NCI-H1930 (cell line): ENCODE measurements at regions not wholly inside any gene's neighbourhood (a gene's known extent, or its start where the extent isn't known, plus 50 kb on each side); places are given as distances from the start of the nearest gene placed in this dataset.
"Not testable (repeated sequence)": the region's sequence is repeated elsewhere in the genome, so short reads cannot be mapped to it uniquely, and the experiment has no call there.

Experiments
- DNase-seq, 2 experiments: peaks; one replicate each; lab custom pipeline; 2025; lab: John Stamatoyannopoulos, UW

- no peak for DNase-seq
Observed at GRCh38 chr16:87033541-87034300, 283.5 kb downstream of the C16orf95 start.

- DNase-seq, result no peak
Observed at GRCh38 chr16:87034317-87034716, 282.9 kb downstream of the C16orf95 start.

GRCh38 chr16:87035053-87035452 lies 282.1 kb downstream of the C16orf95 start:
- no peak for DNase-seq

GRCh38 chr16:87037012-87037411 lies 280.2 kb downstream of the C16orf95 start:
- no peak for DNase-seq

- not testable (repeated sequence) for DNase-seq
Observed at GRCh38 chr16:87038528-87038927, 278.7 kb downstream of the C16orf95 start.

- no peak for DNase-seq
Observed at GRCh38 chr16:87040169-87041117, 276.7 kb downstream of the C16orf95 start.

GRCh38 chr16:87041286-87041685 lies 275.9 kb downstream of the C16orf95 start:
- no peak for DNase-seq

- DNase-seq, result no peak
Observed at GRCh38 chr16:87042551-87043230, 274.5 kb downstream of the C16orf95 start.

GRCh38 chr16:87043231-87044031 lies 273.8 kb downstream of the C16orf95 start:
- no peak for DNase-seq

- DNase-seq, result no peak
Observed at GRCh38 chr16:87044032-87044382, 273.2 kb downstream of the C16orf95 start.

- DNase-seq, result no peak
Observed at GRCh38 chr16:87044829-87045228, 272.4 kb downstream of the C16orf95 start.

- no peak for DNase-seq
Observed at GRCh38 chr16:87045466-87046216, 271.6 kb downstream of the C16orf95 start.

- DNase-seq, result no peak
Observed at GRCh38 chr16:87046235-87046634, 271.0 kb downstream of the C16orf95 start.

- DNase-seq, result no peak
Observed at GRCh38 chr16:87047221-87048037, 269.8 kb downstream of the C16orf95 start.

- DNase-seq, result no peak
Observed at GRCh38 chr16:87048038-87048729, 269.0 kb downstream of the C16orf95 start.

GRCh38 chr16:87048730-87049115 lies 268.5 kb downstream of the C16orf95 start:
- no peak for DNase-seq

- not testable (repeated sequence) for DNase-seq
Observed at GRCh38 chr16:87049216-87049615, 268.0 kb downstream of the C16orf95 start.

GRCh38 chr16:87050142-87050541 lies 267.1 kb downstream of the C16orf95 start:
- DNase-seq, result no peak

- no peak for DNase-seq
Observed at GRCh38 chr16:87051526-87052320, 265.5 kb downstream of the C16orf95 start.
